Globus pallidus (tissue), 1 donor: ENCODE measurements at regions not wholly inside any gene's neighbourhood (a gene's known extent, or its start where the extent isn't known, plus 50 kb on each side); places are given as distances from the start of the nearest gene placed in this dataset.

ENCODE experiments used
- DNase-seq: peaks from one replicate; pipeline ENCODE4 v3.0.0-alpha.2; 2015; ENCODE audit warnings: low spot score

DNA sequence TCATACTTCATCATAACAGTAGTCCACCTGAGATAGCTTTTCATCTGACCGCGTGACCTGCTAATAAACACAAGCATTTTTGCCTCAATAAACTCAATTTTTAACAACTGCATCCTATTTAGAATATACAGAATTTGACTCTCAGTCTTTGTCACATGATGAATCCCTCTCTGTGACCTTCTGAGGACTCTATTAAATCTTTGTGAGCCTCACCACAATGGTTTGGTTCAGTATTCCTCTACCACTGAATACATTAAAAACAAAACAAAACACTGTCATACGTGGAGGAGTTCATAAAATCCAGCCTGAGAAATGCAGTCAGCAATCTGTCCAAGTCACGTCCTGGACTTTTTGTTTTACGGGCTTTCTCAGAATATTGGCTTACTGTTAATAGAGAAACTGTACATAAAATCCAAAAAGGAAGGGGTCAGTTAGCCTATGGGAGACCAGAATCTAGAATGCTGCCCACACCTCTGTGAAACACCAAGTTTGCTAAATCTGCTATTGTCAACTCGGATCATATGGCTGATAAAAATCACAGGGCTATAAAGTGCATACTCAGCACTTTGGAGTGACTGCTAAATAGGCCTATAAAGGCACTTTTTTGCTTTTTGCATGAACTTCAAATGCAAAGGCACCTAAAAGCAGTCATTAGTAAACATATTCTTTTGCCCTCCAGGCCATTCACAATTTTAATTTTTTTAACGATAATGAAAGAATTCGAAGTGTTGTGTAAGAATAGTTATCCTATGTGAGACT, 190.3 kb upstream of the HDDC2 start:
- DNase-seq: peak; percentile 21

DNA sequence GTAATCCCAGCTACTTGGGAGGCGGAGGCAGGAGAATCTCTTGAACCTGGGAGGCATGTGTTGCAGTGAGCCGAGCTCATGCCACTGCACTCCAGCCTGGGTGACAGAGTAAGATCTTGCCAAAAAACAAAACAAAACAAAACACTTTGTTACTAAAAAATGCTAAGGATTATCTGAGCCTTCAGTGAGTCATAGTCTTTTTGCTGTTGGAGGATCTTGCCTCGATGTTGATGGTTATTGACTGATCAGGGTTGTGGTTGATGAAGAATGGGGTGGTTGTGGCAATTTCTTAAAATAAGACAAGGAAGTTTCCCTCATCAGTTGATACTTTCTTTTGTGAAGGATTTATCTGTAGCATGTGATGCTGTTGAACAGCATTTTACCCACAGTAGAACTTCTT, 196.8 kb upstream of the HDDC2 start:
- DNase-seq: no peak

DNA sequence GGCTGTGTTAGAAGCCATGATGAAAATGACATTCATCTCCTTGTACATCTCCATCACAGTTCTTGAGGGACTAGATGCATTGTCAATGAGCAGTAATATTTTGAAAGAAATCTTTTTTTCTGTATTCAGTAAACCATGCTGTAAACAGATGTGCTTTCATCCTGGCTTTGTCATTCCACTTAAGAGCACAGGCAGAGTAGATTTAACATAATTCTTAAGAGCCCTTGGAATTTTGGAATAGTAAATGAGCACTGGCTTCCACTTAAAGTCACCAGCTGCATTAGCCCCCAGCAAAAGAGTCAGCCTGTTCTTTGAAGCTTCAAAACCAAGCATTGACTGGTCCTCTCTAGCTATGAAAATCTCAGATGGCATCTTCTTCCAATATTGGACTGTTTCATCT, 197.8 kb upstream of the HDDC2 start:
- no peak for DNase-seq

DNA sequence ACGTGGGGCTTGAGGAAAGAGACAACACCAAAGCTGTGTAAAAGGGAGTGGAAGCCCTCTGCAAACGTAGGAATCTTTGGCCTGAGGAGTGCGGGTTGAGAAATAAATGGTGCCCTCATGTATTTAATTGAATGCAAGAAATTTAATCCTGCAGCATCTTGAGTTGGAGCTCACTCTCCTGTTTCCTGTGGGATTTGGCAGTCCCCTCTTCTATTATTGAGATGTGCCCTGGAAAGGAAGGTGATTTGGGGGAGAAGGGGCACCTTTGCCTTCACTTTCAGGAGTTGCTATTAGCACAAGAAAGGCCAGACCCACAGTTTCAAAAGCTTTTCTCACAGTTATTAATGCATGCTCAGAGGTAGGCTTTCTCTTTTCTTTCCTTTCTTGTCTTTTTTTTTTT, 201.4 kb upstream of the HDDC2 start:
- no peak for DNase-seq

DNA sequence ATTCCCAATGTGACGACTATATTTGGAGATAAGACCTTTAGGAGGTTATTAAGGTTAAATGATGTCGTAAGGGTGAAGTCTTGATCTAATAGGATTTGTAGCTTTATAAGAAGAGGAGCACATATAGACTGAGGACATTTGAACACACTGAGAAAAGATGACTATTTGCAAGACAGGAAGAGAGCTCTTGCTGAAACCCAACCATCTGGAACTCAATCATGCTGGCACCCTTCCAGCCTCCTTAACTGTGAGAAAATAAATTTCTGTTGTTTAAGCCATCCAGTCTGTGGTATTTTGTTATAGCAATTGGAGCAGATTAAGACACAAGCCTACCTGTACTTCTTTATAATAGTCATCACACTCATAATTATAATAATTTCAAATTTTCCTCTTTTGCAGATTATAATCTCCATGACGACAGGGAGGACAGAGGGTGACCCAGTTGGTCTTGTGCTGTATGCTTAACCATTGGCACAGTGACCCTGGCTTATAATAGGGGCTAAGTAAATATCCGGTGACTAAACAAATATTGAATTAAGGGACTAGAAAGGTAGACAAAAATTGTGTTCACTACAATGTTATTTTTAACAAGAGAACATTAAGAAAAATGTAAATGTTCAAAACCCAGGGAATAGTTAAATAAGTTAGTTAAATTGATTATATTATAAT, 206.4 kb upstream of the HDDC2 start:
- DNase-seq: no peak

DNA sequence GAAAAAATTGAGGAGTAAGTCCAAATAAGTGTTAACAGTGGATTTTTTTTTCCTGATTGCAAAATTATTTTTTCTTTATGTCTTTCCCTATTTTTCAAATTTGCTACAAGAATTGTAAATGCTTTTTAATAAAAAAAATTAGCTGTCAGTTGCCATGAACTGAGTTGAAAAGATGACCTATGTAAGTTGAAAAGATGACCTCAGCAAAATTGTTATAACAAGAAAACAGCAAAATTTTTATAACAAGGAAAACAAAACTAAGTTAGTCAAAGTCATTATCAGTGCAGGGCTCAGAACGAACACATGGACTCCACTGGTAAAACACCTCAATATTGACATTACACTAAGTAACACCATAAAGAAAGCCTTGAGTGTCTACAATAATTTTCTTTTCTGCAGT, 207.0 kb upstream of the HDDC2 start:
- DNase-seq: no peak

DNA sequence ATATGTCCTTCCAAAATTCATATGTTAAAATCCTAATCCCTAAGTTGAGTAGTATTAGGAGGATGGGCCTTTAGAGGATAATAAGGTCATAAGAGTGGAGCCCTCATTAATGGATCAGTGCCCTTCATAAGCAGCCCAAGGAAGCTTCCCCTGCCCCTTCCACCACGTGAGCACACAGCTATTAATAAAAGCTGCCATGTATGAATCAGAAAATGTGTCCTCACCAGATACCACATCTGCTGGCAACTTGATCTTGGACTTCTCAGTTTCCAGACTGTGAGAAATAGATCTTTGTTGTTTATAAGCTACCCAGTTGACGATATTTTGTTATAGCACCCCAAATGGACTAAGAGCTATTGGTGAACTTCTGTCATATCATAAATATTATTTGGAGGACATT, 207.7 kb upstream of the HDDC2 start:
- no peak for DNase-seq

DNA sequence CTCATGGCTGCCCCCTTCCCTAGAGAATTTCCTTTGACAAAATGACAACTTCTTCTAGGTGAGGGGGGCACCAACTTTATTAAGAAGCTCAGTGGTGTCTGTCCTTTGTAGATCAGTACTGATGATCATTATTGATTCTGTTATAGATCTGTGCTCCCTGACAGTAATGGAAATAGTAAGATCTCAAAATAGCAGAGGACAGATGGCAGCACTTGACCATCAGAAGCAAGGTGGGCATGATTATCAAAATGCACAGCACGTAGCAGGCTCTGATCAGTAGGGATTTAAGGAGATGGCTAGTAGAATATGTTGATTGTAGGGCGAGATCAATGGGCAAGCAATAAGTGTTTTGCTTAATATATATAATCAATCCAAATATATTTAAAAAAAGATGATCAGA, 208.6 kb upstream of the HDDC2 start:
- peak; percentile 26 for DNase-seq

DNA sequence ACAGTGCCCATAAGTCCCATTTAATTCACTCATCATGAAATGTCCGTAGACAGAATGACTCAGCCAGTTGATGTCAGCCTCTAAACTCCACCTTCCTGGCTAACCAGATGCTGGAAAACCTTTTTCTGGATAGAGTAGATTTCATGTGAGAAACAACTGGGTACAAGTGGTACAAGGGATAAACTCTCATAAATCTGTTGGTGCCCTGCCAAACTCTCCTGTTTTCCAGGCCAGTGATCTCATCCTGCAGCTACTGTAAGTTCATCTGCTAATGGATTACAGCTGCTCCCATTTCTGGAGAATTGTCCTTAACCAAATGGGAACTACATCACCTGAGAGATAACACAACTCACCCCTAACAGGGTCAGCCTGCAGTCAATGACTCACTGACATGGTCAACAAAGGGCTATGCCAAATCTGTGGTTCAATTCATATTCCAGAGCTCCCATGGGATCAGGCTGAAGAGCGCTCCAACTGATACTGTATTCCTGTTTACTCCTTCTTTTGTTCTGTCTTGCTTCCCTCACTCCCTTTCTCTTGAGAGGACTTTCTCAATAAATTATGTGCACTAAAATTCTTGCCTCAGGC, 210.1 kb upstream of the HDDC2 start:
- DNase-seq: no peak

DNA sequence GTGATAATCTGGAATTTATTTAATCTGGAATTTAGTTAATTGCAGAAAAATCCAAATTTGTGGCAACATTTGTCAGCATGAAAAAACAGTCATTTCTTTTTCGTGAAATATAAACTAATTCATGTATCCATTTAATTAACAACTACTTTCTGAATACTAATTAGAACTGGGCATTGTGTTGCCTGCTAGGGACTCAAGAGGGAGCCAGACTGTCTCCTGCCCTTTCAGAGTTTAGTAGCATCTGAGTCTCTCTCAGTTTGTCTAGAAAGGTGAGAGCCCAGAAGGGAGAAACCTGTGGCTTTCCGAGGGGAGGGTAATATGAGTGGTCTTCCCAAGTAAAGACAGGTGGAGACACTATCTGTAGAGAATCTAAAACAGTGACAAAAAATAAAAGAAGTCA, 210.9 kb upstream of the HDDC2 start:
- DNase-seq: no peak

DNA sequence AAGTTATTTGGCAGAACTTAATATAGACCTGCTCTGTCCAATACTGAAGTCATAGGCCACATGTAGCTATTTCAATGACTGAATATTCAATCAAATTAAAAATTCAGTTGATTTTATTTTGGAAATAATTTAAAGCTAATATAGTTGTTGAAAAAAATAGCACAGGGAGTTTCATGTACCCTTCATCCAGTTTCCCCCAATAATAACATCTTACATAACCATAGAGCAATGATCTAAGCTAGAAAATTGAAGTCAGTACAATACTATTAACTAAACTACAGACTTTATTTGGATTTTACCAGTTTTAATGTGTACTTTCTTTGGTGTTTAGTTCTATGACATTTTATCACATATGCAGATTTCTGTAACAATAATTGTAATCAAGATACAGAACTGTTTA, 212.2 kb upstream of the HDDC2 start:
- DNase-seq: no peak

DNA sequence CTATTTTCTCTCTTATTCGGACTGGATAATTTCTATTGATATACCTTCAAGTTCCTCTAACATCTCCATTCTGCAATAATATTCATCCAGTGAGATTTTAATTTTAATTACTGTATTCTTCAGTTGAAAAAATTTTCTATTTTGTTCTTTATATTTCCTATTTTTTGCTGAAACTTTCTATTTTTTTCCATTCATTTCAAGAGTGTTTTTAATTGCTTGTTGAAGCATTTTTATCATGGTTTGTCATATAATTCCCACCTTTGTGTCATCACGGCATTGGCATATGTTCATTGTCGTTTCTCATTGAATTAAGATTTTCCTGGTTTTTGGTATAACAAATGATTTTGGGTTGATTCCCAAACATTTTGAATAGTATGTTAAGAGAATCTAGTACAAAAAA, 214.9 kb upstream of the HDDC2 start:
- no peak for DNase-seq

DNA sequence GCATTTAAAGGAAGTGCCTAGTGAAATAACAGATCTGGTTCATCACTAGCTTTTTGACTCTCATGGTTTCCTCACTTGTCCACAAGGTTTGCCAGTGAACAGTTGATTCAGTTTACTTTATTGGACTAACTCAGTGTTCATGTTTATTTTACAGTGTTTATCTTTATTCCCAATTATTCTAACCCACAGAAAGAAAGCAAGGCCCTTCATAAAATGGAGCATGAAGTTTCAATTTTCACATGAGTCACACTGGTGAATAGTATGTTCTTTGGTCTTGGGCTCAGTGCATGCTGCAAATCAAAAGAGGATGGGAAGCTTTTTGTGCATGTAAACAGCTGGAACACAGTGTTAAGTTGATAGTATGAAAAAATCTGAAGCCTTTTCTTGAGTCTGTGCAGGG, 217.6 kb upstream of the HDDC2 start:
- DNase-seq: no peak

DNA sequence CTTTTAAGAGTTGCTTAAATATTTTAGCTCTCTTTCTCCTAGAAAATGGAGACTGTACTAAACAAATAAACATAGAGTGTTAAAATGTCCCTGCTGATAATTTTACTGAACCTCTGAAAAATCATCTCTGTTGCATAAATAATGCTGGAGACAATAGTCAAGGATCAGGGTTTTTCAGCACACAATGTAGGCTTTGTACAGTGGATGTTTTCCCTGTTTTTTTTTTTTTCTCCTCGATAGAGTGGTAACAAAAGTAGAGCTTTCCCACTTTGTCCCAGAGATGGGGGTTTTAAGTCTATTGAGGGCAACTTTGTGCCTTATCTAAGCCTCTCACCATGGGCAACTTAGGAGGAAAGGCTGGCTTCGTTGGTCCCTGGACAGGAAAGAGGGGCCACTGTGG, 222.6 kb upstream of the HDDC2 start:
- peak; percentile 43 for DNase-seq

DNA sequence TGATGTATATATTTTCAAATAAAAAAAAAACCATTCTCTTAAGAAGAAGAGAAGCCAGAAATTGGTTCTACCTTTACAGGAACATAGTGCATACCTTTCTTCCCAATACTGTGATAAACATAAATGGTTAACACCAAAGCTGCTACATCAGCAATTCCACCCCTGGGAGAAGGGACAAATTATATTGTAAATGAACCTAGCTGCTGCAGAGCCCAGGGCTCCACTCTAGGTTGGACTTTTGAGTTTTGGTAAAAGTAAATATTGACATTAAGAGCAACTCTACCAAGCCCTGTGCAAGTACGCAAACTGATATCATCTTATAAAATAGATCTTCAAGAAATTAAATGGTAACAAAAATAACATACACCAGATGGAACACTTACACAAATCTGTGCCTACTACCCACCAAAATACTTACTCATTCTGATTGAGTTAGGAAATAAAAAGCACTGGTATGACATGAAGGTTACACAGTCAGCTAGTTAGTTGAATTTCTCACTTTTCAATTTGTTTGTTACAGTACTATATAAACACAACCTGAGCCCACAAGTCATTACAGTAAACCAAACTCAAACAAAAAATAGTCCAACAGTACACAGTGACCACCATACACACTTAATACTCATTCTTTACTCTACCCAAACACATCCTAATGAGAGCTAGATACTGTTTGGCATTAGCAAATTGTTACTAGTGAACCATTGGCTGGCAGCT, 223.3 kb upstream of the HEY2 start:
- DNase-seq: no peak

DNA sequence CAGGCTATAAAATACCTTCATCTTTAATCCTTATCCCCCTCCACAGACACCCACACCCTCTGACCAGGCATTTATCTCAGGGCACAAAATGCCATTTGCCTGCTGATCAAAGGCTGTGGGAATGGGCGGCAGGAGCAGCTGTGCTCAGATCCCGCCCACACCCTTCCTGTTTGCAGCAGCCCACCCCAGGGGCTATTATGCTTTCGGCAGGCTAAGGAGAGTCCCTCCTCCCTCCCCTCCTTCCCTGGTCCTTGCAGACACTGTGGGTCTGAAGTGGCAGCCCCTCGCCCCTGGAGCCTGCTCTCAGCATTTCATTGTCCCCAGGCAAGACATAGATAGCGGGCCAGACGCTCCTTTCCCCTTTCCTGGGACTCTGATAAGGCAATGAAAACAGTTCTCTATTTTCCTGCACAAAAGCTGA, 220.8 kb upstream of the HEY2 start:
- no peak for DNase-seq

DNA sequence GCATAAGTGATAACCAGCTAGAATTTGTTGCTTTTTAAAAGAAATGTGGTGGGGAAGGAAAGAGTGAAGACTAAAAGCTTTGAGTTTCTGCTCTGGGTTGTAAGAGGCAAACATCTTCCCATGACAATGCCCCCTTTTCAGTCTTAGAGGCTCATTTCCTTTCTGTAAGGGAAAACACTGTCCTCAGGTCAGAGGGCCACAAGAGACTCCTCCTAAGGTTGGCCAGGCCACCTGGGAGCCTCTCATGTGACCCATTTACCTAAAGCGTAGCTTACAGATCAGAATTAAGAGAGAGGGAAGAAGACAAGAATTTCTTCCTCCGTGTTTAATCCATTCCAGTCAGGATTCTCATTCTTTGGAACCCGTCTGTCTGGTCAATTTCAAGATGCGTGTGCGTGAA, 220.4 kb upstream of the HEY2 start:
- DNase-seq: no peak

DNA sequence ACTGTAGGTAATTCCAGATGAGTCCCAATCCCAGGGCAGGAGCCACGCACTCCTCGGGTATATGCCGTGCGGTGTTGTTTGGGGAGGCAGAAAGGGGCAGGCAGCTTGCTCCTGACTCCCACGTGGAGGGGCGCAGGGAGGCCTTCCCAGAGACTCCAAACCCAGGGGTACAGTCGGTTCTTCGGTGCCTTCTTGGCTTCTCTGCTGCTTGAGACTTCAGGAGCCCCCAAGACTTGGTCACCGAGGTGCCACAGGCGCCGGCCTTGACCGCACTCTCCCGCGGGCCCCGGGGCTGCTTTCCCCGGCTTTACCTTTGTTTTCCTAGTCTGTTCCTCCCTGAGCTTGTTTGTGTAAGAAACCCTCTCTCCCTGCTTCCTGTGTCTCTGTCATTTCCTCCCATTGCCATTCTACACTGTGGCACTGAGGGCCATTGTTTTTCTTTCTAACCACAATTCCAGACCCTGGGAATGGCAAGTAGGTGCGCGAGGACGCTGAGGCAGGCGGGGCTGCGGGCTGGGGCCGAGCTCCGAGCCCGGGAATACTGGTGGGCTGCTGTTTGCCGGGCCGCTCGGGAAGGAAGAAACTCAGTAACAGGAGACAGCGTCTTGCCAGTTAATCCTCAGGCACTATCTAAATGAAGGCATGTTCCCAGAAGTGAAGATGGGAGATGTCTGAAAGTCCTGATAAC, 215.6 kb upstream of the HEY2 start:
- DNase-seq: no peak

DNA sequence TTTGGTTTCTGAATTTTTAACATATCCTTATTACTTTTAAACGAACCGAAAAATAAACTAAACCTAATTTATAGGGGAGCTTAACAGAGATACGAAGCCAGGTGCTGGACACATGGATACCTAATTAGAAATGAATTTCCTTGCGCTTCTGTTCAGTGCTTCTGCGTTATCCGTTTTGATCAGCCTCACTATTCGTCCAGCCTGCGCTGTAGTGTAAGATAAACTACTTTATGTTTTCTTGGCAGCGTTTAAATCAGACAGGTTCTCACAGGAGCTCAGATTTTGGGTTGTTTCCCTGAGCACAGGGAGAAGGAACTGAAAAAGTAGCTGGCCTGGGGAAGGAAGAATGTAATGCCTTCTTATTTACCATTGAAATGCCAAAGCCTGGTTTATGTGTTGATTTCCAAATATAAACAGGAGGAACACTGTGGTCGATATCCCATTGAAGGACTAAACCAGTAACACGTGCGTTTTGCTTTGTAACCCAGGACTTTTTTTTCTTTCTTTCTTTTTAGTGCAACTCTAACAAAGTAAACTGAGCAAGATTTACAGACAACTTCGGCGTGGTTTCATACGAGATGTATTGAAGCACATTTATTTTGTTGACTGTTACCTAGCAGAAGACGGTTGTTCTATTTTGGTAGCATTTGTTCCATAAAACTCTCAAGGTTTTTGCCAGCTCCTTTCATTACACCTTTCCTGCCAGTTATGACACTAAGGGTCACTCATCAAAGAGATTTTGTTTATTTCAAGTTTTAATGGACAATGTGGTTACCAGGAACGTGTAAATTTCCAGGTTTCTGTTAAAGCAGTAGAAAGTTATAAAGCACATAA, 214.8 kb upstream of the HEY2 start:
- DNase-seq: no peak

DNA sequence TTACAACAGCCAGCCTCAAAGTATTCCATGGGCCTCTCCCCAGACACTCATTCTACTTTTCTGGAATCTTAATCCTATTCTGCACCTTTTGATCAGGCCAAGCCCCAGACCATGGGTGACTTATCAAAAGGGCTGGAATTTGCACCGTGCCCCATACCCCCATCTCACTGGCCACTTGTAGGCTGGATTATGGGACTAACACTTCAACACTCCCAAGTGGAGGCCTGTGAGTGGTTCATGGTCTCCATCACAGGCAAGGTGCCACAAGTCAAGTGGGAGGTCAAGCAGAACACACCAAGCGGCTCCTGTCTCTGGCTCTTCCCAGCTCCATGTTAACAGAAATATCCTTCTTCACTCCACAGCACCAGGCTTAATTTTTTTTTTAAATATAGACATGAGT, 212.3 kb upstream of the HEY2 start:
- DNase-seq: no peak

DNA sequence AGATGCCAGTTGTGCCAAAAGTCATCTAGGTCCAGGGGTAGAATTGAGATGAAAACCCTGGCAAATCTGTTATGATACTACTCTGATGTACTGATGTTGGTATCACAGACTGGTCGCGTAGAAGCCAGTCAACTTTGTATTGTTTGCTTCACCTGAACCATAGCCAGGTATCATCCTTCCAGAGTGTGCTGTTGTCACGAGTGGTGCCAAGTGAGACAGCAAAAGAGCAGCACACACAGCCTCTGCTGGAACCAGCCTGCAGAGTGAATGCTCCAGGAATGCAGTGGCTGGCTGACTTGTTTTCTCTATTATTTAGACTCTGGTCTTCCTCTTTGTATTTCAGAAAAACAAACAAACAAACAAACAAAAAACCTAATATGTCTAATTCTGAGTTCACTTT, 209.5 kb upstream of the HEY2 start:
- DNase-seq: no peak
